Type B pancreatic cell (in vitro differentiated cells): ENCODE measurements at regions not wholly inside any gene's neighbourhood (a gene's known extent, or its start where the extent isn't known, plus 50 kb on each side); places are given as distances from the start of the nearest gene placed in this dataset.

Experiments used
- DNase-seq: peaks from one replicate; pipeline ENCODE4 v3.0.0; 2021; ENCODE audit warnings: mixed read lengths; ENCODE audit not compliant: unreplicated experiment; ENCODE audit errors: extremely low spot score
- H3K27ac Mint-ChIP-seq: 2 replicates; pipeline ENCODE4 v1.8.0; 2021; ENCODE audit warnings: mild to moderate bottlenecking, mixed read lengths
- H3K27me3 Mint-ChIP-seq: 2 replicates; pipeline ENCODE4 v1.8.0; 2021; ENCODE audit warnings: mixed read lengths
- H3K36me3 Mint-ChIP-seq: 2 replicates; pipeline ENCODE4 v1.8.0; 2021; ENCODE audit warnings: mixed read lengths
- H3K4me1 Mint-ChIP-seq: one replicate; pipeline ENCODE4 v1.8.0; 2021; ENCODE audit warnings: mixed read lengths; ENCODE audit not compliant: unreplicated experiment
- H3K4me3 Mint-ChIP-seq: 2 replicates; pipeline ENCODE4 v1.8.0; 2021; ENCODE audit warnings: mild to moderate bottlenecking, mixed read lengths
- H3K9me3 Mint-ChIP-seq: 2 replicates; pipeline ENCODE4 v1.8.0; 2021; ENCODE audit warnings: mixed read lengths
- CTCF ChIP-seq: fragments of 200-600 bp; sonication (generic); conservative IDR thresholded peaks from 2 replicates; pipeline ENCODE4 v1.5.0; 2021; ENCODE audit warnings: antibody characterized with exemption, mild to moderate bottlenecking

- TF ChIP-seq CTCF: no peak
Measured at GRCh38 chr18:39188278-39188677, 1622.7 kb upstream of the CELF4 start.

GRCh38 chr18:39186008-39186407 is 1620.4 kb upstream of the CELF4 start:
- TF ChIP-seq CTCF: no peak
- DNase-seq: no peak
- Mint-ChIP-seq H3K4me1 (no peaks in the 10 kb centered on the region), H3K9me3 (peaks cover 5% of the 10 kb centered on the region), H3K27ac (no peak overlapping the region), H3K27me3 (no peaks in the 10 kb centered on the region), H3K4me3 (no peak overlapping the region), H3K36me3 (no peaks in the 10 kb centered on the region)

More at GRCh38 chr18:39188278-39188677, 1622.7 kb upstream of the CELF4 start:
- H3K36me3 Mint-ChIP-seq: no peaks in the 10 kb centered on the region
- H3K27ac Mint-ChIP-seq: no peak overlapping the region
- no peak overlapping the region for H3K4me3 Mint-ChIP-seq
- peaks cover 5% of the 10 kb centered on the region for H3K9me3 Mint-ChIP-seq
- H3K27me3 Mint-ChIP-seq: no peaks in the 10 kb centered on the region
- no peaks in the 10 kb centered on the region for H3K4me1 Mint-ChIP-seq
- DNase-seq: no peak

- H3K27ac Mint-ChIP-seq: no peak overlapping the region
- H3K4me1 Mint-ChIP-seq: no peaks in the 10 kb centered on the region
- H3K27me3 Mint-ChIP-seq: no peaks in the 10 kb centered on the region
- peaks cover 5% of the 10 kb centered on the region for H3K9me3 Mint-ChIP-seq
- no peaks in the 10 kb centered on the region for H3K36me3 Mint-ChIP-seq
- DNase-seq: no peak
- H3K4me3 Mint-ChIP-seq: no peak overlapping the region
- TF ChIP-seq CTCF: no peak
Measured at GRCh38 chr18:39184176-39184575, 1618.6 kb upstream of the CELF4 start.

GRCh38 chr18:39178166-39178565 is 1612.6 kb upstream of the CELF4 start:
- Mint-ChIP-seq H3K9me3 (no peaks in the 10 kb centered on the region), H3K4me3 (no peak overlapping the region), H3K27ac (no peak overlapping the region), H3K4me1 (no peaks in the 10 kb centered on the region), H3K36me3 (no peaks in the 10 kb centered on the region), H3K27me3 (no peaks in the 10 kb centered on the region)
- DNase-seq: no peak
- no peak for TF ChIP-seq CTCF

GRCh38 chr18:39172695-39173421 is 1607.3 kb upstream of the CELF4 start:
- H3K9me3 Mint-ChIP-seq: no peaks in the 10 kb centered on the region
- no peaks in the 10 kb centered on the region for H3K27me3 Mint-ChIP-seq
- no peaks in the 10 kb centered on the region for H3K36me3 Mint-ChIP-seq
- no peak overlapping the region for H3K27ac Mint-ChIP-seq
- DNase-seq: no peak
- no peak for TF ChIP-seq CTCF
- no peak overlapping the region for H3K4me3 Mint-ChIP-seq
- no peaks in the 10 kb centered on the region for H3K4me1 Mint-ChIP-seq

- H3K9me3 Mint-ChIP-seq: no peaks in the 10 kb centered on the region
- no peak overlapping the region for H3K4me3 Mint-ChIP-seq
- no peaks in the 10 kb centered on the region for H3K27me3 Mint-ChIP-seq
- H3K27ac Mint-ChIP-seq: no peak overlapping the region
- H3K36me3 Mint-ChIP-seq: no peaks in the 10 kb centered on the region
- no peaks in the 10 kb centered on the region for H3K4me1 Mint-ChIP-seq
- TF ChIP-seq CTCF: no peak
- no peak for DNase-seq
Measured at GRCh38 chr18:39168723-39169122, 1603.1 kb upstream of the CELF4 start.
